SKM-1 (cell line): ENCODE measurements at regions not wholly inside any gene's neighbourhood (a gene's known extent, or its start where the extent isn't known, plus 50 kb on each side); places are given as distances from the start of the nearest gene placed in this dataset.
"Not testable (repeated sequence)": the region's sequence is repeated elsewhere in the genome, so short reads cannot be mapped to it uniquely, and the experiment has no call there.

Source experiments
- DNase-seq: peaks from one replicate; lab custom pipeline; 2025; ENCODE audit not compliant: unreplicated experiment; lab: John Stamatoyannopoulos, UW

GRCh38 chr10:62585211-62585775 lies 211.1 kb downstream of the ZNF365 start:
- DNase-seq = no peak

DNA sequence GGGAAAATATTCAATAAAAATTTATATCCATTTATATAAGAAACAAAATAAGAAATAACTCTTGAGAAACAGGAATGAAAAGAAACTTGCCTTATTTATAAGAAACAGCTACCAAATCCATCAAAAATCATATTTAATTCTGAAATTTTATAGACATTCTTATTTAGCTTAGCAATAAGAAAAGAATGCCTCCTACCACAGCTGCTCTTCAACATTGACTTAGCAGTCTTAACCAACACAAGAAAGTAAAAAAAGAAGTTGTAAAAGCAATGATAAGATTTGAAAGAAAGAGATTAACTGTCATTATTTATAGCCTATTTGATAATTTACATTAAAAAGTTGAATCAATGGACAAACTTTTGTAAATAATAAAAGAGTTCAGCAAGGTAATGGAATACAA lies 212.8 kb downstream of the ZNF365 start:
- no peak for DNase-seq

- no peak for DNase-seq
Measured at GRCh38 chr10:62588116-62588515, 213.9 kb downstream of the ZNF365 start.

- DNase-seq = no peak
Measured at GRCh38 chr10:62589689-62590088, 214.8 kb upstream of the ADO start.

DNA sequence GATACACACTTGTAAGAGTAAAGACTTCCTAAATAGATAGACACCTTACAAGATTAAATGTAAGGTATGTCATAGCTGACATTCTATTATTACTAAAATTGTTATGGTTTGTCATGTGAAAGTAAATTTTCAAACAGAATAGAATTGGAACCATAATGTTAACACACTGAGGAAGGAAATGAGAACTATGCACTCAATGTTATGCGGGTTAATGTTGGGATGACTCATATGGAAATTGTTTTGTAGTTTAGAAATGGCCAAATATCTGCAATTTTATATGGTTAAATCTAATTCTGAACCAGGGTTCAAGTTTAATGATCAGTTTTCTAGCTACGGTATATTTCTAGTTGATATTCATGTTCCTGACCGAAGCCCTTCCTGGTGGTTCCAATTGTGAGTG lies 214.2 kb upstream of the ADO start:
- DNase-seq = no peak

GRCh38 chr10:62594093-62594520 lies 210.4 kb upstream of the ADO start:
- DNase-seq = peak; percentile 40

DNA sequence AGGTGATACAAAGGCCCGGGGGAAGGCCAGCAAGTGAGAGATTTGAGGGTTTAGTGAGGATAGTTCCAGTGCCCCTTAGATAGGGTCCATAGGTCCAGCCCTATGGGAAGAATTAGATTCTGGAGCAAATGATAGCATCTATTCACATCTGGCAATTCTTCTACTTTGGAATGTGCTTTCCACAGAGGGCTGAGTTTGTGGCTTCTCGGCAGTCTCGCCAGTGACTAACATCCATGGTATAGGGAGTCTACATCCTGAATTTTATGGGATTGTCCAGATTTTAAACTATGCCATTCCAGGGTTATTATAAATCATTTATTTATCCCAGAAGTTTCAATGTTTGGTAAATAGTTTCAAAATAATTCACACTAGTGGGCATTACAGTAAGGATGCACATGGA lies 207.3 kb upstream of the ADO start:
- no peak for DNase-seq

DNA sequence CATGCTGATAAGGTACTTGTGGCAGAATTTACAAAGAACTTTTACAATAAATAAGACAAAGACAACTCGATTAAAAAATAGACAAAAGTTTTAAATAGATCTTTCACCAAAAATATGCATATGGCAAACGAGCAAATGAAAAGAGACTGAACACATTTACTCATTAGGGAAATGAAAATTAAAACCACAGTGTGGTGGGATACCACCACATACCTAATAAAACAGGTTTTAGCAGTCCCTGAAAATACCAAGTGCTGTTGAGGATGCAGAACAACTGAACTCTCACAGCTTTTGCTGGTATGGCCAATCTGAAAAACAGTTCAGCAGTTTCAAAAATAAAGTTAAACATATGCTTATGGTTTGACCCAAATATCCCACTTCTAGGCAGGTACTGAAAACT lies 205.4 kb upstream of the ADO start:
- no peak for DNase-seq

- DNase-seq = not testable (repeated sequence)
Measured at GRCh38 chr10:62606551-62606950, 198.0 kb upstream of the ADO start.

- DNase-seq = not testable (repeated sequence)
Measured at GRCh38 chr10:62608189-62608875, 196.2 kb upstream of the ADO start.

DNA sequence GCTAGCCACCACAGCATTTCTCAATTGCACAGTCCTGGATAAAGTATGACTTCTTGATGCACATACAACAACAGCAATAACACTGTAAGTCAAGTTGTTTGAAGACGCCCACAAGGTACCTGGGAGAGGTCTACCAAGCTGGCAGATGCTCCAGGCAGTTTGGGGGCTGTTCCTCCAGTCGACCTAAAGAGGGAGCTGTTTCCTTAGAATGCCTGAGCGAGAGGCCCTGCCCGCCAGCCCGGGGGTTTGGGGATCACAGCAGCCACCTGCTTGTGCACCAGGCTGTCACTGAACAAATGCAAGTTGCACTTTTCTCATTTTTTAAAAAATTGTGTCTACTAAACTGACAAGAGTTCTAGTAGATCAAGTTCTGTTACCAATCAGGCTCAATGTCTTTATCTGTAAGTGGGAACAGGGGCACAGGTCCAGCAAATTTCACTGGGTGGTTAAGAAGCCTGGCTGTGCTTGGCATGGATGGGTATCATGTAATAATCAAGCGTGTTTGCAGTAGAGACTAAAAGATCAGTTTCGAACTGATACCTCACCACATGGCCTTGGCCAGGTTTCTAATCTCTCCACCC lies 193.8 kb upstream of the ADO start:
- peak; percentile 61 for DNase-seq

DNA sequence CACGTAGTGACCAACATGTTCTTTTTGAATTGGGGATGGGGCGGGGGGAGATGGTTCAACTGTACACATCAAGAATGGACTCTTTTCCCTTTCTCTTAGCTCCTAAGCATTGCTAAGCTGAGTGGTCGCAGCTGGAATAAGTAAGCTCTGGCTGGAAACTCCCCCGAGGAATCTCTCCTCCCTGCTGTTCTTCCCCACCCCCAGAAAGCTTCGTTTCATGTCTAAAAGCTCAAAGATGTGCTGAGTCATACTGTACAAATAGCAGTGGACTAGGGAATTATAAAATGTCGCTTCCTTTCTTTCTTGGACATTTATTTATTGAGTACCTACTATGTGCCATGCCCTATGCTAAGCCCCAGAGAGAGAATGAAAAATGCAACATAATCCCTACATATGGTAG lies 191.1 kb upstream of the ADO start:
- no peak for DNase-seq

- DNase-seq = no peak
Measured at GRCh38 chr10:62613859-62614258, 190.7 kb upstream of the ADO start.

DNA sequence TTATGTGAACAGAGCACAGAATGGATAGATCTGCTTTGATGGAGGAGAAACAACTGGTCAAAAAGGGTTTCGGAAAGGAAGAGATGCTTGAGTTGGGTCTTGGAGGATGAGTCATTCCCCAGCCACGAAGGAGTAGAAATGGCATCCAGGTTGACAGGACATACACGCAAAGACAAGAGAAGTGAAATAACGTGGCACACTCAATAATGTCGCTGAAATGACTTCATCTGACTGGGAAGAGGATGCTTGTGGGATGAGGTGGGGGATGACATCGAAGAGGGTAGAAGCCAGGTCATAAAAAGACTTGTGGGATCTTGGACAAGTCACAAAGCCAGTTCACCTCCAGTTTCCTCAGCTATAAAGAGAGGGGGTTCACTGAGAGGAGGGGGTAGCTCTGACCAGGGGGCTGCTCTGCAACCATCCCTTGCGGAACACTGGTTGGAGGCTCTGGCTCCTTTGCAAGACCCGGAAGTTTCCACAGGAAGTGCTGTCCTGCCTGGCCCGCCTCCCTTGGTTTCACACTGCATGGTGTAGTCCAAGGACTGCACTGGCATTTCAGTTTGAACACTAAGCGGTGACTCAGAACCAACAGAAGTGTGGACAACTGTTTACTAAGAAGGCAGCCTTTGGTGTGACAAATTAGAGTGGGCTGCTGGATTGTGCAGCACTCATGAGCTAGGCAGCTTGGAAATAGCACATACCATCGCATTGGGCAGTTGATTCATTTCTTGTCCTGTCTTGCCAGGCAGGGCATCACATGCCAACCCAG lies 189.9 kb upstream of the ADO start:
- no peak for DNase-seq

DNA sequence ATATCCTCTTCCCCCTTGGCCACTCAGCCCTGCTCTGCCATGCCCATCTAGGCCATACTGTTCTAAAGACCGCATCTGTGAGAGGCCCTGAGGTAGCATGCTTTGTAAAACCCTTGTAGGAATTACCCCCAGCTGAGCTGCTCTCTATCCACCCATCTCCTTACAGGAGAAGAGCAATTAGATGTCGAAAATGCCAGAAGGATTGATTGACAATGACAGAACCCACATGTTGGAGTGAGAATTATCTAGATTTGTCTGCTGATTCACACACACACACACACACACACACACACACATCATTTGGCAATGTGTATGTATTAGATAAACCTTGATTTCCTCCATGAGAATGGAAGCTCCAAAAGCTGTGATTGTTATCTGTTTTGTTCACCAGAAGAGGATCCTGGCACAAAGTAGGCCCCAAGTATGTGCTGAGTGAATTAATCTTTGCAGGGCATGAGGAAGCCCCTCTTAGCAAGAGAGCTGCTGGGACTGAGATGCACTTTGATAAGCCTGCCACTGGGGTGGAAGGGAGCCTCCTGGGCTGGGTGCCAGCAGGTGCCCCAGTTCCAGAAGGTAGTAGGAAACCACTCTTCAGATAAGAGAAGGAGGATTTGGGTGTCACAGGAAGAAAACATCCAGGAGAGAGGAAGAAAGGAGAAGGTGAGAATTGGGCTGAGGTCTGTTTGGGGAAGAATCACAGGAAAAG lies 187.5 kb upstream of the ADO start:
- no peak for DNase-seq

DNA sequence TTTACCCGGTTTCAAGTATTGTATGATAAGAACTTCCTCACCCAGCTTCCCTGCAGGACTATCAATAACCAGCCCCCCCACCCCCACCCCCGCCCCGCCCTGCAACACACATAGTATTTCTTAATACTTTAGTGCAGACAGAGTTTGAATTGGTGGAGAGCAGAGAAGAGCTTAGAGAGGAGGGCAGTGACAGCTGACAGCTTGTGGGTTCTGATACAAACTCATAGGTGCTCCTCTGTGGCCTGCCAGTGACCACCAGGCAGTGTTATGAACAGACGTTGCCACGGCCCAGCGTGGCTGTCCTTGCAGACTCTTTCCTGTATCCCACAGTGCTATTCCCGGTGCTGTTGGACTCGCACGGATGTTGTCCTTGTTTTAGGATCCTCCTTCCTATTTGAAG lies 186.9 kb upstream of the ADO start:
- no peak for DNase-seq

GRCh38 chr10:62618054-62618453 lies 186.5 kb upstream of the ADO start:
- DNase-seq = peak; percentile 18

GRCh38 chr10:62618576-62619412 lies 185.7 kb upstream of the ADO start:
- peak; percentile 60 for DNase-seq

DNA sequence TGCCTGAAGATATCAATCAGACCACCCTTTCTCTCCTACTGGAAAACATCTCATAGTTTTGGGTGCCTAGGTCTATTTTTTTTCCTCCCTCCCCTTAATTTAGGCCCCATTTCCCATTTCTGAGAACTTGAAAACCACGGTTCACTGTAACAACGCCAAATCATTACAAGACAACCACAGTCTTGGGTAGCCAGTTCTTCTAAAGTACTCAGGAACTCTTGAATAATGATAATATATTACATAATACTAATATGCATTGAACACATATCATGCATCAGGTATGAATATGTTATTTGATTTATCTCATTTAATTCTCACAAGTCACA lies 185.1 kb upstream of the ADO start:
- no peak for DNase-seq

DNA sequence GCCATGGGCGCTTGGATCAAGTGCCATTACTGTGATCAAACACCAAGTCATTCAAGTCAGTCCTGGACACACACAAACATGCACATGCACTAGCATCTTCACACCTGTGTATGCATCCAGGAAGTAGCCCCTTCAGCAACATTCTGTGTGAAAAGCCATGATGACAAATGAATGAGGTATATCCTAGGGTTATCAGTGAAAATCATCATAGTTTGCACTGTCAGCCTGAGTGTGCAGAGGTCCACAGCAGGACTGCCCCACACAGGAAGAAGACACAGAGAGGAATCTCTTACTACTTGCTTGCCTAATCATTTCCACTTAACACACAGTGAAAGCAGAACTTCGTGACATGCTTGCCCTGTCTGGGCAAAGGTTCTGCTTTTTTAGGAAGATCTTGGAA lies 184.0 kb upstream of the ADO start:
- DNase-seq = peak; percentile 76

- DNase-seq = no peak
Measured at GRCh38 chr10:62623223-62623622, 181.3 kb upstream of the ADO start.
